Upper lobe of left lung (tissue), 6 donors: ENCODE measurements at regions not wholly inside any gene's neighbourhood (a gene's known extent, or its start where the extent isn't known, plus 50 kb on each side); places are given as distances from the start of the nearest gene placed in this dataset.
"Not testable (repeated sequence)": the region's sequence is repeated elsewhere in the genome, so short reads cannot be mapped to it uniquely, and the experiment has no call there.

Source experiments
- ATAC-seq, 2 donors: fragments of 200-7000 bp; cut with Tn5 transposase; one replicate each; pipeline ENCODE4 v1.9.1; 2022; ENCODE audit warnings: mild to moderate bottlenecking in 2 of 2, moderate library complexity in 2 of 2; ENCODE audit not compliant: low FRiP score in 2 of 2
- DNase-seq, 2 donors: peaks; one replicate each; pipeline ENCODE4 v3.0.0-alpha.2; 2019 to 2020
- H3K27ac ChIP-seq, 4 donors: fragments of 200-600 bp; sonication (generic); one replicate each; pipeline ENCODE4 v1.5.1; 2016 to 2019
- H3K27me3 ChIP-seq, 4 donors: fragments of 200-600 bp; sonication (generic); one replicate each; pipeline ENCODE4 v1.5.1; 2017 to 2019
- H3K36me3 ChIP-seq, 4 donors: fragments of 200-600 bp; sonication (generic); one replicate each; pipeline ENCODE4 v1.5.1; 2016 to 2019
- H3K4me1 ChIP-seq, 4 donors: fragments of 200-600 bp; sonication (generic); one replicate each; pipeline ENCODE4 v1.5.1; 2018 to 2019
- H3K4me3 ChIP-seq, 4 donors: fragments of 200-600 bp; sonication (generic); one replicate each; pipeline ENCODE4 v1.5.1; 2017 to 2019; ENCODE audit warnings: mild to moderate bottlenecking in 2 of 4, moderate library complexity in 1 of 4
- H3K9me3 ChIP-seq, 4 donors: fragments of 200-600 bp; sonication (generic); one replicate each; pipeline ENCODE4 v1.5.1; 2018 to 2019
- CTCF ChIP-seq, 6 experiments: fragments of 450-650 bp in 4 of 6; fragments of 200-600 bp in 2 of 6; sonication (generic) in 2 of 6; IDR thresholded peaks; one replicate each; pipeline ENCODE4 v1.5.1; 2016 to 2019; ENCODE audit warnings: antibody characterized with exemption in 6 of 6
- EP300 ChIP-seq, 4 donors: sonication (generic); formaldehyde crosslinking; IDR thresholded peaks; one replicate each; pipeline ENCODE4 v1.5.1; 2017; ENCODE audit warnings: antibody characterized with exemption in 4 of 4, control low read depth in 2 of 4
- POLR2A ChIP-seq, 4 donors: fragments of 450-650 bp; IDR thresholded peaks; one replicate each; pipeline ENCODE4 v1.5.1; 2016 to 2017; ENCODE audit warnings: antibody characterized with exemption in 4 of 4, mild to moderate bottlenecking in 2 of 4
- POLR2AphosphoS5 ChIP-seq, 2 donors: sonication (generic); formaldehyde crosslinking; IDR thresholded peaks; one replicate each; pipeline ENCODE4 v1.5.1; 2017; ENCODE audit warnings: antibody characterized with exemption in 2 of 2
- WGBS, 2 donors: methylation state at CpG; one replicate each; pipeline ENCODE4 v1.1.5; 2017 to 2018; 5-methylcytosine and 5-hydroxymethylcytosine counted together
- donor health status: DM: no; HTN: no; CAD: no; lungs with moderate emphysema.
- donor health status: DM: no; HTN: yes; CAD: no; lungs with severe emphysema.

GRCh38 chr5:159493696-159494095, 163.4 kb upstream of the IL12B start:
- no peaks in the 10 kb centered on the region for H3K4me1 ChIP-seq
- no peak for ATAC-seq
- DNase-seq = no peak
- H3K27ac ChIP-seq = no peak overlapping the region
- H3K4me3 ChIP-seq = no peak overlapping the region
- no peaks in the 10 kb centered on the region for H3K36me3 ChIP-seq
- H3K27me3 ChIP-seq = no peaks in the 10 kb centered on the region
- H3K9me3 ChIP-seq = no peaks in the 10 kb centered on the region
- TF ChIP-seq EP300 (IDR thresholded peaks at IDR 0.05) (no peak), POLR2AphosphoS5 (IDR thresholded peaks at IDR 0.05) (no peak), CTCF (IDR thresholded peaks at IDR 0.05) (no peak), POLR2A (IDR thresholded peaks at IDR 0.05) (no peak)

- ATAC-seq (no peak), DNase-seq (no peak)
- Histone ChIP-seq H3K9me3 (no peaks in the 10 kb centered on the region), H3K4me1 (no peaks in the 10 kb centered on the region), H3K27ac (no peak overlapping the region), H3K36me3 (no peaks in the 10 kb centered on the region), H3K4me3 (no peak overlapping the region), H3K27me3 (no peaks in the 10 kb centered on the region)
- no peak for TF ChIP-seq POLR2A (IDR thresholded peaks at IDR 0.05)
- TF ChIP-seq POLR2AphosphoS5 (IDR thresholded peaks at IDR 0.05) = no peak
- no peak for TF ChIP-seq CTCF (IDR thresholded peaks at IDR 0.05)
- no peak for TF ChIP-seq EP300 (IDR thresholded peaks at IDR 0.05)
- 85 to 92% methylated on average over 7 of the region's 7 CpGs for WGBS, 2 donors
Measured at GRCh38 chr5:159496773-159497172, 166.5 kb upstream of the IL12B start.

- ATAC-seq (peak in 1 of 2 donors; percentile 15), DNase-seq (no peak)
- Histone ChIP-seq H3K4me3 (no peak overlapping the region), H3K36me3 (no peaks in the 10 kb centered on the region), H3K27me3 (no peaks in the 10 kb centered on the region), H3K4me1 (no peaks in the 10 kb centered on the region), H3K27ac (no peak overlapping the region), H3K9me3 (no peaks in the 10 kb centered on the region)
- TF ChIP-seq EP300 (IDR thresholded peaks at IDR 0.05) = no peak
- TF ChIP-seq POLR2A (IDR thresholded peaks at IDR 0.05) = no peak
- no peak for TF ChIP-seq POLR2AphosphoS5 (IDR thresholded peaks at IDR 0.05)
- TF ChIP-seq CTCF (IDR thresholded peaks at IDR 0.05) = no peak
- 41 to 67% methylated on average over 2 of the region's 2 CpGs for WGBS, 2 donors
Measured at GRCh38 chr5:159497221-159497620, 166.9 kb upstream of the IL12B start.

GRCh38 chr5:159498630-159499029, 168.3 kb upstream of the IL12B start:
- no peak for TF ChIP-seq EP300 (IDR thresholded peaks at IDR 0.05)
- TF ChIP-seq POLR2A (IDR thresholded peaks at IDR 0.05) = no peak
- TF ChIP-seq CTCF (IDR thresholded peaks at IDR 0.05) = no peak
- TF ChIP-seq POLR2AphosphoS5 (IDR thresholded peaks at IDR 0.05) = no peak
- ATAC-seq (no peak), DNase-seq (no peak)

GRCh38 chr5:159502116-159502515, 171.8 kb upstream of the IL12B start:
- not testable (repeated sequence) for H3K9me3 ChIP-seq, H3K4me3 ChIP-seq, H3K27ac ChIP-seq, H3K36me3 ChIP-seq, ATAC-seq, H3K27me3 ChIP-seq, DNase-seq
- 92 to 97% methylated on average over 4 of the region's 4 CpGs for WGBS, 2 donors
- peaks cover 5 to 20% (median 8%) of the 10 kb centered on the region in 4 donors for H3K4me1 ChIP-seq

More at GRCh38 chr5:159498630-159499029, 168.3 kb upstream of the IL12B start:
- Histone ChIP-seq H3K4me1 (peaks cover 0 to 2% (median 0%) of the 10 kb centered on the region in 4 donors), H3K27ac (no peak overlapping the region), H3K36me3 (no peaks in the 10 kb centered on the region), H3K9me3 (no peaks in the 10 kb centered on the region), H3K4me3 (no peak overlapping the region), H3K27me3 (no peaks in the 10 kb centered on the region)
